AG10803 (cell line): ENCODE measurements at regions not wholly inside any gene's neighbourhood (a gene's known extent, or its start where the extent isn't known, plus 50 kb on each side); places are given as distances from the start of the nearest gene placed in this dataset.

ENCODE experiments used
- DNase-seq: peaks from one replicate; pipeline ENCODE4 v3.0.0; 2010; ENCODE audit warnings: low read depth
- H3K4me3 ChIP-seq: 2 replicates; pipeline ENCODE4 v1.5.1; 2011; ENCODE audit warnings: mild to moderate bottlenecking, low read length, control low read depth
- TF ChIP-seq, protein P1 (sequence below): conservative IDR thresholded peaks from 2 replicates; pipeline ENCODE4 v1.5.1; 2011; ENCODE audit warnings: mild to moderate bottlenecking, low read length, control low read depth, inconsistent platforms

DNA sequence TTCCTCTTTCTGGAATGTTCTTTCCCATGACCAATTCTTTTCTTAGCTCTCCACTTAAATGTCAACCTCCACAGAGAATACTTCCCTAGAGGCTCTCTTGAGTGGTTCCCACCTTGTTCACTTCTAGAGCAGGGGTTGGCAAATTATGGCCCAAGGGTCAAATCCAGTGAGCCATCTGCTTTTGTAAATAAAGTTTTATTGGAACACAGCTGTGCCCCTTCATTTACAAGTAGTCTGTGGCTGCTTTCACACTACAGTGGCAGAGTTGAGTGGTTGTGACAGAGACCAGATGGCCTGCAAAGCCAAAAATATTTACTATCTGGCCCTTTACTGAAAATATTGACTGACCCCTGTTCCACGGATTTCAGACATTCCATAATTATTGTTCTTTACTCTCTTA is 166.2 kb downstream of the WNT5A start:
- no peak for DNase-seq
- TF ChIP-seq, protein P1, sequence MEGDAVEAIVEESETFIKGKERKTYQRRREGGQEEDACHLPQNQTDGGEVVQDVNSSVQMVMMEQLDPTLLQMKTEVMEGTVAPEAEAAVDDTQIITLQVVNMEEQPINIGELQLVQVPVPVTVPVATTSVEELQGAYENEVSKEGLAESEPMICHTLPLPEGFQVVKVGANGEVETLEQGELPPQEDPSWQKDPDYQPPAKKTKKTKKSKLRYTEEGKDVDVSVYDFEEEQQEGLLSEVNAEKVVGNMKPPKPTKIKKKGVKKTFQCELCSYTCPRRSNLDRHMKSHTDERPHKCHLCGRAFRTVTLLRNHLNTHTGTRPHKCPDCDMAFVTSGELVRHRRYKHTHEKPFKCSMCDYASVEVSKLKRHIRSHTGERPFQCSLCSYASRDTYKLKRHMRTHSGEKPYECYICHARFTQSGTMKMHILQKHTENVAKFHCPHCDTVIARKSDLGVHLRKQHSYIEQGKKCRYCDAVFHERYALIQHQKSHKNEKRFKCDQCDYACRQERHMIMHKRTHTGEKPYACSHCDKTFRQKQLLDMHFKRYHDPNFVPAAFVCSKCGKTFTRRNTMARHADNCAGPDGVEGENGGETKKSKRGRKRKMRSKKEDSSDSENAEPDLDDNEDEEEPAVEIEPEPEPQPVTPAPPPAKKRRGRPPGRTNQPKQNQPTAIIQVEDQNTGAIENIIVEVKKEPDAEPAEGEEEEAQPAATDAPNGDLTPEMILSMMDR, result no peak
- no peak overlapping the region for H3K4me3 ChIP-seq

DNA sequence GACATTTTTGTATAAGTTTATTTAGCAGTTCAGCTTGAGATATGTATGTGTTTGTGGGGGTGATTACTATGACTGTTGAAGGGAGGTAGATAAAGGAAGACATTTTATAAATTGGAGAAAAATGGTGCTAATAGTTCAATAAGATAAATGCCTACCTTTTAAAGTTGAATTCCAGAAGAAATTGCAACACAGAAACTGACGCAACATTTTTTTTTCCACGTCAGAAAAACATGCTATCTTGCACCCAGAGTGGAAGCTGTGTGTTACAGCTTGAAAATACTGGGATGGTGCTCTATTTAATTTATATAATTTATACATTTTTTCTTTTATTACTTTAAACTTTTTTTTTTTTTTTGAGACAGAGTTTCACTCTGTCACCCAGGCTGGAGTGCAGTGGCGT is 171.7 kb downstream of the WNT5A start:
- DNase-seq, result no peak

DNA sequence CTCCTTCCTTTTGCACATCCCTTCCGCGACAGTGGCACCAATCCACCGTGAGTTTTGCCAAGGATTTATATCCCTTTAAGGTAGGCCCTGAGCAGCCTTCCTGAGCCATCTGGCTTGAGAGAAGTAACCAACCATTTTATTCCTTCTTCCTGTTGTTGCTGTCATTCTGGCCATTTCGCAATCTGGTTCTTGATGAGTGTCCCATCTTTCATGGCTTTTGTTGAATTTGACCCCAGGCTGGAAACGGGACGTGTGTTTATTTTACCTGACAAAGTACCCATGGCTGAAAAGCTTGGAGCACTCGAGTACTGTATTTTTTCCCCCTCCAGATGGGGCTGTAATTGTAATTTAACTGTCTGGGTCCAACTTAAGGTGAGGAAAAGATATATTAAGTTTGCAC is 173.4 kb downstream of the WNT5A start:
- no peak overlapping the region for H3K4me3 ChIP-seq
- TF ChIP-seq, protein P1, result no peak
- no peak for DNase-seq

More for the DNA sequence above, 171.7 kb downstream of the WNT5A start:
- TF ChIP-seq, protein P1, result no peak
- H3K4me3 ChIP-seq, result no peak overlapping the region

DNA sequence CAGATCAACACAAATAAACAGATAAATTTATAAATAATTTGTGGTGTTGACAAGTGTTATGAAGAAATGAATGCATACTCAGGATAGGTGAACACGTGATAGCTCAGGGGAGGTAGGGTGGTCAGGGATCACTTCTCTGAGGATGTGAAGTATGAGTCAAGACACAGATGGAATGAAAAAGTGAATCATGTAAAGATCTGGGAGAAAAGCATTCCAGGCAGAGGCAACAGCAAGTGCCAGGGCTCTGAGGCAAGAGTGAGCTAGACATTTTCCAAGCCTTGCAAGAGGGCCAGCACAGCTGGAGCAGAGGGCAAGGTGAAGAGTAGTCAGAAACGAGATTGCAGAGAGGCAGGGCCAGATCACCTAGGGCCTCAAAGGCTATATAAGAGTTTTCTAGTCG is 177.8 kb downstream of the WNT5A start:
- no peak overlapping the region for H3K4me3 ChIP-seq
- peak; percentile 63 for DNase-seq
- TF ChIP-seq, protein P1, result no peak

DNA sequence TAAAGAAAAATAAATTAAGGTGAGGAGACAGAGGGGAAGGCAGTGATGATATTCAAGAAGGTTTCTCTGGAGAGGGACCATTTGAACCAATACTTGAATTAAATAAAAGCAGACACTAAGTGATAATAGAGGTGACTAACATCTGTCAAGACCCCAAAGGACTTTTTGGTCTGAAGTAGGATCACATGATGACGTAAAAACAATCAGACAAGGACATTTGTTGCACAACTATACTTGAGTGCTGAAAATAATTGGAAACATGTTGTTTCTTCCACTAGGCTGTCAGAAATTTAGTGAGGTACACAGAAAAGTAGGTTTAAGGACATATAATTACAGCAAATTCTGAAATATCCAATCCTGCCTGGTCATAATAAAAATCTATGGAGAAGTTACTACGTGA is 179.5 kb downstream of the WNT5A start:
- DNase-seq, result peak; percentile 65
- H3K4me3 ChIP-seq, result no peak overlapping the region
- TF ChIP-seq, protein P1, result no peak

DNA sequence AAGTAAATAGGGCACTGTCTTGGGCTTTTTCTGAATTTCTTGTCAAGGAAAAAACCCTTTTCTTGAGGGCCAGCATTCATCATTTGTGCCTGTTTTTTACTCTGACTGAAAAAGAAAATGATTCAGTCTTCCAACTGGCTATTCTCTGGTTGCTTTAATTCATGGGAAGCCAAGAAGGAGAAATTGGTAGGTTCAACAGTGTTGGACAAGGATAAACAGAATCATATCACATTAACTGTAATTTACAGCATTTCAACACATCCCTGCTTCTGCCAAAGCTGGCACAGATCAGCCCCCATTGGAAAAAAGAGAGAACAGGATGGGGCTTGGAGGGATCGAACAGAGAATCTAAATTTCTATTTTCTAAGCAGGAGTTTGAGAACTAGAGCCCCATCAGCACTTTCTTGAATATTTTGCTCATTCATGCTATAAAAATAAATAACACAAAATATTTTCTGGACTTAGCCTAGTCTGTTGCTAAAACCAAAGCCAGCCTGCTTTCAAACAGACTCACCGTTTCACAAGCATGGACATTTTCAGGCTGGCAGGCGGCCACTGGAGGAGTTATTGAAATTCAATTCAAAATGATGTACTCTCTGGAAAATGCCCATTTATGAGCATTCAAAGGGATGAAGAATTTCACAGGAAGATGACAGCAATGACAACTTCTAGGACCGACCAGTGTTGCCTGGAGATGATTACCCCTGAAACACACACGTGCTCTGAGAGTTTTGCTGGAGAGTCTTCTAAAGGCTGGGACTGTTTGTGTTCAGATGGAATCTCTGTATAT is 181.2 kb downstream of the WNT5A start:
- no peak overlapping the region for H3K4me3 ChIP-seq

DNA sequence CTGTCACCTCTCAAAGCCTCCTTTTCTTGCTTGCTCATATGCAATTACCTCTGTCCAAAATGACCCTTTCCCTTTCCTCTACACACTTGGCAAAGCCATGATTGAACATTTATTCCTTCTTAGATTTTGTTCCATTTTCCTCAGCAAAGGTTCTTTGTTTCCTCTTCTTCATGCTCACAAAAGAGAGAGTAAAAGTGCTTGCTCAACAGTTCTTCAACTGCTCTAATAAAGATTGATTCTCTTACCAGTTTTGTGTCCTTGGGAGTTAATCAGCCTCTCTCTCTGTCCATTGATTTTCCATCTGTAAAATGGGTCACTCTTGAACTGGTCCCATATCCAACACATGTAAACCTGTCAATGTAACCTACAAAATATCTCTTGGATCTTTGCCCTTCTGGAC is 186.4 kb downstream of the WNT5A start:
- DNase-seq, result no peak
- TF ChIP-seq, protein P1, result no peak
- H3K4me3 ChIP-seq, result no peak overlapping the region

More for the DNA sequence above, 181.2 kb downstream of the WNT5A start:
- TF ChIP-seq, protein P1, result no peak
- peak; percentile 82 for DNase-seq
